Esophagus squamous epithelium (tissue), 4 donors: ENCODE measurements at regions not wholly inside any gene's neighbourhood (a gene's known extent, or its start where the extent isn't known, plus 50 kb on each side); places are given as distances from the start of the nearest gene placed in this dataset.

ENCODE experiments used
- POLR2A ChIP-seq, 4 donors: fragments of 450-650 bp; IDR thresholded peaks; one replicate each; pipeline ENCODE4 v1.6.1; 2017; ENCODE audit warnings: antibody characterized with exemption in 4 of 4, mild to moderate bottlenecking in 4 of 4, moderate library complexity in 3 of 4
- TF ChIP-seq, protein P1 (sequence below), 6 experiments: fragments of 450-650 bp in 4 of 6; fragments of 200-600 bp in 2 of 6; sonication (generic) in 2 of 6; IDR thresholded peaks; one replicate each; pipeline ENCODE4 v1.5.1; 2016 to 2019; ENCODE audit warnings: antibody characterized with exemption in 6 of 6, mild to moderate bottlenecking in 4 of 6, moderate library complexity in 4 of 6

DNA sequence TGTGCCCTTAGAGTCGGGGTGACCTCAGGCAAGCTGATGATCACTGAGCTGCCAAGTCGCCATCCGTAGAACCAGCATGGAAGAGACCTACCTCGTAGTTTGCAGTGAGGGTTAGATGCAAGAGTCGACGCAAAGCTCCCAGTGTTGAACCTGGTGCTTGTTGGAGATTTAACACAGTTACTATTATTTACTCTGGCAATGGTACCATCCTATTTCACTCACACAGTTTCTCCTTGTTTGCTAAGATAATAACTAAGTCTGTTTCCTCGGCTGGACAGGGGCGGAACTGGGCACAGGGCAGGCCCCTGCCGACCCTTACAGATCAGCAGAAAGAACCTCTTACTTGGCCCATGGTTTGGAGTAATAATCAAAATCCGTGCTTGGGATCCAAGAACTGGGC, 85.5 kb downstream of the ACAA2 start:
- TF ChIP-seq, protein P1, sequence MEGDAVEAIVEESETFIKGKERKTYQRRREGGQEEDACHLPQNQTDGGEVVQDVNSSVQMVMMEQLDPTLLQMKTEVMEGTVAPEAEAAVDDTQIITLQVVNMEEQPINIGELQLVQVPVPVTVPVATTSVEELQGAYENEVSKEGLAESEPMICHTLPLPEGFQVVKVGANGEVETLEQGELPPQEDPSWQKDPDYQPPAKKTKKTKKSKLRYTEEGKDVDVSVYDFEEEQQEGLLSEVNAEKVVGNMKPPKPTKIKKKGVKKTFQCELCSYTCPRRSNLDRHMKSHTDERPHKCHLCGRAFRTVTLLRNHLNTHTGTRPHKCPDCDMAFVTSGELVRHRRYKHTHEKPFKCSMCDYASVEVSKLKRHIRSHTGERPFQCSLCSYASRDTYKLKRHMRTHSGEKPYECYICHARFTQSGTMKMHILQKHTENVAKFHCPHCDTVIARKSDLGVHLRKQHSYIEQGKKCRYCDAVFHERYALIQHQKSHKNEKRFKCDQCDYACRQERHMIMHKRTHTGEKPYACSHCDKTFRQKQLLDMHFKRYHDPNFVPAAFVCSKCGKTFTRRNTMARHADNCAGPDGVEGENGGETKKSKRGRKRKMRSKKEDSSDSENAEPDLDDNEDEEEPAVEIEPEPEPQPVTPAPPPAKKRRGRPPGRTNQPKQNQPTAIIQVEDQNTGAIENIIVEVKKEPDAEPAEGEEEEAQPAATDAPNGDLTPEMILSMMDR (IDR thresholded peaks at IDR 0.05) = no peak
- TF ChIP-seq POLR2A (IDR thresholded peaks at IDR 0.05) = no peak
